ENCODE measurements at regions not wholly inside any gene's neighbourhood (a gene's known extent, or its start where the extent isn't known, plus 50 kb on each side); places are given as distances from the start of the nearest gene placed in this dataset.

DNA sequence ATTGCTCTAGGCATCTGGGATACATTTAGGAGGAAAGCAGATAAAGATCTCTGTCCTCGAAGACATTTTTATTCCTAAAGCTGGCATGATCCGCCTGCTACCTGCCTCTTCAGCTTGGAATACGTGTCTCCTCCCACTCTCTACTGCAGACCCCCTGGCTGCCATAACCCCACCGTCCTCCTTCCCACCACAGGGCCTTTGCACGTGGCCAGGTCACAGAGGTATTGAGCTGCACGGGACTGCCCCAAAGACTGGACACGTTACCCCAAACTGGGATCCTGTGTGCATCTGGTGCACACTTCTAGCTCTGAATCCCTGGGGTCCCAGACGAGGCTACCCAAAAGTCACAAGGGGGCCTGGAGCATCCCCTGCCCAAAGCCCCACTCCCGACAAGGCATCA lies 351.2 kb upstream of the EEF2KMT start:
- DNase-seq: no peak

DNA sequence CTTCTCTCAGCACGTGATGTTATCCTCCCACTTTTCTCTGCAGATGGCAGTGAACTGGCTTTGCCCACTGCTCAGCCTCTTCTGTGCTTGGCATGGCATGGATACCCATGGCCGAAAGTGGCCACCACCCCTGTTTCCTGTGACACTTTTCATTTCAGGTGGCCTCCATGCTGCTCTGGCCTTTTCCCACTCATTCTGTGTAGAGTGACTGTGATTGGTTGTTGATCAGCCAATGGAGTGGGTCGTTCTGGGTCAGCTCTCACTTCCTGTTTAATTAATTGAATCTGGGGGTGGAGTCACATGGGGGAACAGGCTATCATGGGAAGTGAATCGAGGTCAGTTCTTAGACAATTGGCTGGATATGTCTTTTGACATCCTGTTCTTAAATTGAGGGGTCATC lies 350.1 kb upstream of the EEF2KMT start:
- DNase-seq: no peak

DNA sequence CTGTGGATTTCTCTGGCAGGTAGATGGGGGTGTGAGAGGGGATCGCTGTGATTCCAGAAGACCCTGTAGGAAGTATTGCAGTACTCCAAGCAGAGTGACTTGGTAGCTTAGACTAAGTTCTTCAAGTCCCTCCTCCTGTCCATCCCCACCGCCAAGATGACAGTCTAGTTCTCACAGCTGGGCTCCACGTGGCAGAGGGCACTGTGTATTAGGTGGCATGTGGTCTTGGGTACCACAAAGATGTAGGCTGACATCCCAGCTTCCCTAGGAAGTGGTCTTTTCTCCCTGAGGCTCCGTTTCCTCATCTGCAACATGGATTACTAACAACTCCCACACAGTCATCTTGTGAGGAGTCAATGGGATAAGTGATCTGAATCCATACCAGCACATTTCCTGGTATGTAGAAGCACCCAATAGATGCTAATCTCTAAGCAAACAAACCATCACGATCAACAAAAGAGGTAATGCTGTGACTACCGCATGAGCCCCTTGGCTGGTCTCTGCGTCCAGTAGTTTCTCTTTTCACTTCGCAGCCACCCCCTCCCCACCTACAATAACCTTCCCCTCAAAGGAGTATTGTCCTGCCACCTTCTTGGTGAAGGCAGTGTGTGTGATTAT lies 349.1 kb upstream of the EEF2KMT start:
- no peak for DNase-seq

DNA sequence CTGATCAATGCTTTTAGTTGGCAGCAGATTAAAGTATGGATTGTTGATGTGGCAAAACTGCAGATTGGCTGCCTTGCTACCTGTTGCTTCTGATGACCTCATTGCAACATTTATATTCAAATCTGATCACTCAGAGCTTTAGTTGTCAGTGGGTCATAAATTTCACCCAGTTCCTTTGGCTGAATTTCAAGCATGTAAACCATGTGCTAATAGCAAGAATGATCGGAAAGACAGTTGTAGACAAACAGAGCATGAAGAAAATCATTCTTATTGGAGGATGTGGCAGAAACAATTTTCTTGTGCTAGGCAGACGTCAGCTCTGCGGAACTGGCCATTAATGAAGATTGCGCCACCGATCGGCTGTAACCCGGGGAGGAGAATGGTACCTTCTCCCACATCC lies 346.6 kb upstream of the EEF2KMT start:
- no peak for DNase-seq

DNA sequence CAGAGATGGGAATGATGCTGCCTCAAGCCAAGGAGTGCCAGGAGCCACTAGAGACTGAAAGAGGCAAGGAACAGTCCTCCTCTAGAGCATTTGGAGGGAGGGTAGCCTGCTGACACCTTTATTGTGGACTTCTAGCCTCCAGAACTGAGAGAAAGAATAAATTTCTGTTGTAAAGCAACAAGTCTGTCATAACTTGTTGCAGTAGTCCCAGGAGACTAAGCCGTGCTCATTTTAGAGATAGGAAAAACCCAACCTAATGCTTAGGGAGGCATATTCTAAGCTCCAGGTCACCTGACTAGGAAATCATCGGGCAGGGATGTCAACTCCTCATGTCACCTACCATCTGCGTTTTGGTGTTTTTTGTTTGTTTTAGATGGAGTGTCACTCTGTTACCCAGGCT lies 345.4 kb upstream of the EEF2KMT start:
- no peak for DNase-seq

DNA sequence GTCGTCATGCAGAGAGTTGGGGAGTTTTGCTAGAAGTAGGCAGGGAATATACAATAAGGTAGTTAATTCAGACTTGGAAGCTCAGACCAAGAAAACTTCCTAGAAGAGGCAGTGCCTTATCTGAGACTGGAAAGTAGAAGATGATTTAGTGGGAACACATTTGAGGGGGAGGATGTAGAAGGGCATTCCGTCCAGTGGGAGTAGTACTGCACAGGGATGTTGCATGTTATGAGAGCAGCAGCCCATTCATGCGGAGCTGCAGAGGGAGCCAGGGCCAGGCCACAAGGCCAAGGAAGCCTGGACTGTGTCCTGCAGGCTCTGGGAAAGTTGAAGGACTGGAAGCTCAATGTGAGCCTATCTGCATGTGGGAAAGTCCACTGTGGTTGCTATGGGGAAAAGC lies 344.5 kb upstream of the EEF2KMT start:
- DNase-seq: no peak

DNA sequence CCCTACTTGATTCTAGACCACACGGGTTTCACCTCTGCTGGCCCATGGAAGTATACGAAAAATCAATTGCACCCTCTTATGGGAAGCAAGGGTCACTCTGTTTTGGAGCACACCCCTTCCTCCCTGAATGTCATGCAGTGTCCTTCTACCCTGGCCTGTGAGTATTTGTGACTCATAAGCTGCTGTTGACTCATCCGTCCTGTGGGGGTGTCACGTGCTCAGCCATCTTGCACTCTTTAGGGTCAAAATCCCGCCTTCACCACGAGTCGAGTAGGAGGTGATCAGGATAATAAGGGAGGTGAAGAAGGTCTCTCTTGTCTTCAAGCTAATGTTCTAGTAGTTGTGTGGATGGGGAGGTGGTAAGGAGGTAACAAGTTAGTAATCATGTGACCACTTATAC lies 341.0 kb upstream of the EEF2KMT start:
- DNase-seq: no peak

DNA sequence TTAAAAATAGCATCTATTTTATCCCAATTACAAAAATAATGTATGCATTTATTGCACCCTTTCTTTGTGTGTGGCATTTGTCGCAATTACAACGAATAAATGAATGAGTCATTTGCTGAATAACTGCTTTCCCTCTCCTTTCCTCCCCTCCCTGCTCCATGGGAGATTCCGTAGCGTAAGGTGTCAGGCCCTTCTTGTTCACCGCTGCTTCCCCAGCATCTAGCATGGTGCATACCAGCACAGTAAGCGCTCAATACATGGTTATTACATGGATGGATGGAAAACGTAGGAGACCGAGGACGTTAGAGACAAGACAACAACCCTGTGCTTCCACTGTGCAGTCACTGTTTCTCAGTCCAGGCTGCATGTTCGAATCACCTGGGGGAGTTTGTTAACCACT lies 336.0 kb upstream of the EEF2KMT start:
- no peak for DNase-seq

DNA sequence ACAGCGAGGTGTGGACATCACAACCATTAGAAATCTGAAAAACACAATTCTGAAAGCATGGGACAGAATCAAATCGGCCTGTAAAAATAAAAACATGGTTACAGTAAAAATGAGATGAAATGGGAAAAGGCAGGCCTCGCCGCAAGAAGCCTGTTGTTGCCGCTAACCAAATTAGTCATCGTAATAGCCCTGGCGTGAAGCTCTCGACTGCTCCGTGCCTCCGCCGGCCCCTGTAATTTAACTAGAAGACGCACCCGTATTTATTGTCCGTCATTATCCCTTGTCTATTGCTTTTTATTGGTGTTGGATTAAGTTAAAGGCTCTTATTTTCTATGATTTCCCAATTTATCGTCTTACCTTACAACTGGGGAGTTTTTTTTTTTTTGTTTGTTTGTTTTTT lies 334.6 kb upstream of the EEF2KMT start:
- DNase-seq: no peak

DNA sequence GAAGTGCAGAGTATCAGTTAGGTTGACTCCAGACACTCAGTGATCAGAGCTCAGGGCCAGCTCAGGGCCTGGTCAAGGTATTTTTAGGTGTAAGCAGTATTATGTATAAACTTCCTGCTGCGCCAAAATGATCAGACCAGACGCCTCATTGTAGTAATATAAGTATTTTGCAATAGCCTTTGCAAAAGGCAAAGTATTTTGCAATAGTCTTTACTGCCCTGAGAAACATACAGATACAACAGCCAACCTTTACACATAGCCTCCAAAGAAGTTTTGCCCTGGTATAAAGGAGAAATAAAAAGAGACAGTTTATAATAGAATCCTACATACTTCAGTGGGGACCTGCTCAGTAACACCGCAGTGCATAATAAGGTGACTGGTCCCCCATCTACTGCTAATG lies 333.0 kb upstream of the EEF2KMT start:
- no peak for DNase-seq

DNA sequence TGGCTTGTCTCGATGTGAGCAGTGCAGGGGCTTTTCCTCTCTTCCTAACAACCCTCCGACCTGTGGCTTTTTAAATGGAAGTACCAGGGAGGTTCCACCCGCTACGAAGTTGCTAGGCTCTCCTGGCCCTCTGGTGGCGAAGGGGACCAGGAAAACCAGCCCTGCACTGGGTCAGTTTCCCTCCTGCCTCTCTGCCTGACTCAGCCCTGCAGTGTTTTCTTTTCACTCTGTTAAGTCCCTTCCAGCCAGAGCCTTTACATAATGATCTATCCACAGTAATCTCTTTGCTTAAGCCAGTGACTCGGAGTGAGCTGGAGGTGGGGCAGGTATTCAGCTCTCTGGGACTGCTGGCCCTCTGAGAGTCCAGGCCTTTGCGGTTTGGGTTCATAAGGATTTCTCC lies 331.3 kb upstream of the EEF2KMT start:
- no peak for DNase-seq

DNA sequence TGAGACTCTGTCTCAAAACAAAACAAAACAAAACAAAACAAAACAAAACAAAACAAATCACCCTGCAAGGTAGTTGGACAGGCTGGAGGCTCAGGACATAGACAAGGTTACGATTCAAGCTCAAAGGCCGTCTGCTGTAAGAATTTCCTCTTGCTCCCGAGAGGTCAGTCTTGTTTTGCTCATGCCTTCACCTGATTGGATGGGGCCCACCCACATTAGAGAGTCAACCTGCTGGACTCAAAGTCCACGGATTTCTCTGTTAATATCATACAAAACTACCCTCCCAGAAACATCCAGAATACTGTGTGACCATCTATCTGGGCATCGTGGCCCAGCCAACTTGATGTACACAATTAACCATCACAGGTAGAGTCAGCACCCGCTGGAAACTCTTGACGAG lies 330.0 kb upstream of the EEF2KMT start:
- DNase-seq: no peak

DNA sequence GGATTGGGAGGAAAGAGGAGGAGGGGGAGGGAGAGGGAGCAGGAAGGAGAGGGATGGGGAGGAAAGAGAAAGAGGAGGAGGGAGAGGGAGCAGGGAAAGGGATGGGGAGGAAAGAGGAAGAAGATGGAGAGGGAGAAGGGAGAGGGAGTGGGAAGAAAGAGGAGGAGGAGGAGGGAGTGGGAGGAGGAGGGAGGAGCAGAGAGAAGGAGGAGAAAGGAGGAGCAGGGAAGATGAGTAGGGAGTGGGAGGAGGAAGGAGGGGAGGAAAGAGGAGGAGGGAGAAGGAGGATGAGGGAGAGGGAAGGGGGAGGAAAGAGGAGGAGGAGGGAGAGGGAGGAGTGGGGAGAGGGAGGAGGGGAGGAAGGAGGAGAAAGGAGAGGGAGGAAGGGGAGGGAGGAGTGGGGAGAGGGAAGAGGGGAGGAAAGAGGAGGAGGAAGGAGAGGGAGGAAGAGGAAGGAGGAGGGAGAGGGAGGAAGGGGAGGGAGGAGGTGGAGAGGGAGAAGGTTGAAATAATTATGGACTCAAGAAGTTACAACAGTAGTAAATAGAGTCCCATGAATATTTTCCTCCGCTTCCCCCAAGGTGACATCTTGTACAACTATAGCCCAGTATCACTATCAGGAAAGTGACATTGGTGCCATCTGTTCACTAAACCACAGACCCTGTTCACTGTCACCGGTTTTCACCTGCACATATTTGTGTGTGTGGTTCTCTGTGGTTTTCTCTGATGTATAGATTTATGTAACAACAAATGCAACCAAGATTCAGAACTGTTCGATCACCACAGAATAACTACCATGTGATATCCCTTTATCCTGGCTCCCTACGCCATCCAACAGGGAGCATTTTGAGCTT lies 325.3 kb upstream of the EEF2KMT start:
- no peak for DNase-seq

DNA sequence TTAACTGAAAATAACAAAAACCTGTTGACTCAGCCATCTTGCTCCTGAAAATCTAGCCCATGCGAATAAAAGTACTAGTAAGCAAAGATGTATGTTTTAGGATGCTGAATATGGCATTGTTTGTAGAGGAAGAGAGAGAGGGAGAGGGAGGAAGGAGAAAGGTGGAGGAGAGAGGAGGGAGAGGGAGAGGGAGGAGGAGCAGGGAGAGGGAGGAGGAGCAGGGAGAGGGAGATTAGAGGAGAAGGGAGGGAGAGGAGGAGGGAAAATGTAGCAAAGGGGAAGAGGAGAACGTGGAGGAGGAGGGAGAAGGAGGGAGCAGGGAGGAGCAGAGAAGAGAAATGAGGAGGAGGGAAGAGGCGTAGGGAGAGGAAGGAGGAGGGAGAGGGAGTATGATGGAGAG lies 324.5 kb upstream of the EEF2KMT start:
- no peak for DNase-seq

DNA sequence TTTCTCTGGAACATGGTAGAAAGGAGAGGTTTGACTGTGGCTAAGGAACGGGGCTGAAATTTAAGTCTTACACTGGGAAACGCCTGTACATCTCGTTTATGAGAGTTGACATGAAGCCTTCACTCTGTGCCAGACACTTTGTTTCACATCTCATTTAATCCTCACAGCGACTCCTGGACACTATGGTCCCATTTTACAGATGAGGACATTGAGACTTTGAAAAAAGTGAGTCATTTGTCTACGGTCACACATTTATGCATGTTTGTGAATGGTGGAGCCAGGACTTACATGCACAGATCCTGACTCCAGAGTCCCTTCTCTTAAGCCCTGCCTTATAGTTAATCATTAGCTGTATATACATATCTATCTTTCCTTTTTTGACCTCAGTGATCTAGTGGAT lies 318.4 kb upstream of the EEF2KMT start:
- DNase-seq: no peak

DNA sequence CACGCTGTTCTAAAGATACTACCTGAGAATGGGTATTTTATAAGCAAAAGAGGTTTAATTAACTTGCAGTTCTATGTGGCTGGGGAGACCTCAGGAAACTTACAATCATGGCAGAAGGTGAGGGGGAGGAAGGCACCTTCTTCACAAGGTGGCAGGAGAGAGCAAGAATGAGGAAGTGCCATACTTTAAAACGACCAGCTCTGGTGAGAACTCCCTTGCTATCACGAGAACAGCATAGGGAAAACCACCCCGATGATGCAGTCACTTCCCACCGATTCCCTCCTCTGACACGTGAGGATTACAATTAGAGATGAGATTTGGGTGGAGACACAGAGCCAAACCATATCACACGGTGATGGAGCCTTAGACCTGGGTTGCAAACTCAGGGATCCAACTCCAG lies 317.5 kb upstream of the EEF2KMT start:
- no peak for DNase-seq

DNA sequence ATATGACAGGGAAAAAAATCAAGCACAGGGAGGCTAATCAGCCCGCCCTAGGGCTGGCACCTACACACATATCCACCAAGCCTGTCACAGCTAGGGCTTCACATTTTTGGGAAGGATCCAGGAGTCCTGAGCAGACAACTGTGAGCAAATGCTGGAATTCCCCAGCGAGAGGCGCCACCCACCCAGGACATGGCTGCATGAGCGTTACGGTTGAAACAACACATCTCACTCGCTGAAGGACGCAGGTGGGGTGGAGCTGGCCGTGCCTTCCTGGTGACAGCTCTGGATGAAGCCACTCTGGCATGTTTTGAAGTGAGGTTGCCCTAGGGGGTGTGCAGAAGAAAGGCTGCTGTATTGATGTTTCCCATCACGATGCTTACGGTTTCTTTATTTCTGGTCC lies 315.1 kb upstream of the EEF2KMT start:
- no peak for DNase-seq

DNA sequence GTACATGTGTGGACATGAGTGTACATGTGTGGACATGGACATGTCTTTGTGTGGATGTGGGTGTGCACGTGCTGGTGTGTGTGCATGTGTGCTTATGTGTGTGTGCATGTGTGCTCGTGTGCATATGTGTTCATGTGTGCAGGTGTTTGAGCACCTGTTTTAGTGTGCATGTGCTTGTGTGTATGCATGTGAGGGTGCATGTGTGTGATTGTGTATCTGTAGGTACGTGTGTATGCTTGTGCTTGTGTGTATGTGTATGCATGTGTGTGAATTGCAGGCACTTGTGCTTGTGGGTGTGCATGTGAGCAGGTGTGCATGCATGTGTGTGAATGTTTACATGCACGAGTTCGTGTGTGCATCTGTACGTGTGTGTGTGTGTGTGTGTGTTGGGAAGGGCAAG lies 300.6 kb upstream of the EEF2KMT start:
- DNase-seq: no peak

DNA sequence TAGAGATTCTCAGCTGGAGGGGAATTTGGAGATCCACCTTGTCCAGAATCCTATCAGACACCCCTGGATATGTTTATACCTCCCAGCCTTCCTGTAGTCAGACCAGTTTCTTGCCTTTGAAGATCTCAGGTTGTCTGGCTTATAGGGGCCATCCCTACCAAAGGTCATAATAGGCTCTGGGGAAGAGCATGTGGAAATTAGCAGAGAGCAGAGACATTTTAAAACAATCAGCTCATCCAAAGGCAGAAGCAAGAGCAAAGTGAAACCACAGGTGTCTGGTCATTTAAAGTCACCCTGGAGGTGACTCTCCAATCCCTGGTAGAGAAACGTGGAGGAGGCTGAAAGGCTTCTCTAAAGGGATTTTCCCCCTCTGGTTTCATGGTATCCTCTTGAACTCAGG lies 299.3 kb upstream of the EEF2KMT start:
- no peak for DNase-seq

DNA sequence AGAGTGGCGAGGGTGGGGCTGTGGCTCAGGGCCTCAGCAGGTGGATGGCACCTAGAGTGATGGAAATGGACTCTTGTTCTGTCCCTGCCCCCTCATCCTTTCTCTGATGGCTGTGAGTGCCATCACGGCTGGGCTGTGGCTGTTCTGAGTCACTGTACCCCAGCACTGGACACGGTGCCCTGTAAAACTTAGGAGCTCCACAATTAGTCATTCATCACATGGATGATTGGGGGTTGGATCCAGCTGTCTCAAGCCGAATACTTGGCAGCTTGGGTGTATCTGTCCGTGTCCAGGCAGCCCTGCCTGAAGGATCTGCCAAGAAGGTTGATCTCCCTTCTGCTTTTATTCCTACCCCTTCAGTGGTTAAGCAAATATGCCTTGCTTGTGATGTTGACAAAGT lies 295.5 kb upstream of the EEF2KMT start:
- no peak for DNase-seq

DNA sequence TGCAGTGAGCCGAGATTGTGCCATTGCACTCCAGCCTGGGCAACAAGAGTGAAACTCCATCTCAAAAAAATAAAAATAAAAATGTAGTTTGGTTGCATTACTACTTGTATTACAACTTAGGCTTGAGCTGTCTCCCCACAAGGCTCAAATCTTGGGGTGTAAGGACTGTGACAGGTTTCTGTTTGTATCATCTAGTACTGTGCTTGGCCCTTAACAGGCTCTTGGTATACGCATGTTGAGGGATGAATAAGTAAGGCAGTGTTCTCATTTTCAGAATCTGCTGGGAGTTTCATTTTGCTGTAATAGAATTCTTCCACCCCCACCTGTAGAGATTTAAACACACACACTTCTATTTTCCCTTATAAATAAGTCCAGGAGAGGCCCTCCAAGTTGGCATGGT lies 289.4 kb upstream of the EEF2KMT start:
- DNase-seq: no peak

DNA sequence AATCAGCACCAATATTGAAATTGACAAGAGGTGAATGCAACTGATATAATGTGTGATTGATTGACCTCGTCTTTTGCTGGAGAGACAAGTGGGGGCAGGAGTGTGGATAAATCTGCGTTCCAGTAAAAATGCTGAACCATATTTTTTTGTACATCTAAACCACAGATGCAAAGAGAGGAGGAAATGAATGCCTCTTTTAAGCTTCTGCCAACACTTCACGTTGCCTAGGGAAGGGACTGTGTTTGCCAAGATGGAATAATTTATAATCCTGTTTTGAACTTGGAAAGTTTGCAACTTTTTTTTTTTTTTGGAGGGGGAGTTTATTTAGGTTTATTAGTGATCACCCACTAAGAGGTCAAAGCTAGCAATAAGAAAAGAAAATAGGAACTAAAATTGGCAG lies 288.2 kb upstream of the EEF2KMT start:
- no peak for DNase-seq

DNA sequence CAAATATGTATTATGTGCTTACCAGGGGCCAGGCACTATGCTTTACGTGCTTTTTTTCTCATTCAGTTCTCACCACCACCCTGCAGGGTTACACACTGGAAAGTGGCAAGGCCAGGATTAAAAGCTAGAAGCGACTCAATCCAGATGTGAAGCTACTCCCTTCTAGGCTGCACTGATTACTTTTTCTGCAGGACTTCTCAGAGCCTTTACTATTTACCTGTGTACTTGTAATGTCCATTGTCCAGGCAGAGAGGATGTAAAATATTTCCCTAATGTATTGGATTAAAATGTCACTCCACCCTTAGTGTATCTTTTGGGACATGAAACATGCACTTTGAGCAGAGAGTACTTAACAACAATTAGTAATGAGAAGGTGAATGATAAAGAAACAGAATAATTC lies 287.5 kb upstream of the EEF2KMT start:
- no peak for DNase-seq

DNA sequence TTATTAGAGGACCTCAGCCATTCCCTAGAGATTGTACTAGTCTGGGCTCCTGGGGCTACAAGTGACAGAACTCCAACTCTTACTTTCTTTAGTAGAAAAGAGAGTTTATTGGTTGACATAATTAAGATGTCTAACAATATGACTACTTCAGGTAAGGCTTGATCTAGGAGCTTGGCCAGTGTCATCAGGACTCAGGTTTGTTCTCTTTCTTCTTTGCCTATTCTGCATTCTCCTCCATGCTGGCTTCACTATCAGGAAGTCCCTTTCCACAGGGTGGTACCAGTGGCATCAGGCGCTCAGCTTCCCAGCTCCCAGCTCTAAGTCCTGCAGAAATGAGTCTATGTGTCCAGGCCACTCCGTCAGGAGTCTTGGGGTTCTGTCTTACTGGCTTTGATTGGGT lies 286.1 kb upstream of the EEF2KMT start:
- DNase-seq: no peak

DNA sequence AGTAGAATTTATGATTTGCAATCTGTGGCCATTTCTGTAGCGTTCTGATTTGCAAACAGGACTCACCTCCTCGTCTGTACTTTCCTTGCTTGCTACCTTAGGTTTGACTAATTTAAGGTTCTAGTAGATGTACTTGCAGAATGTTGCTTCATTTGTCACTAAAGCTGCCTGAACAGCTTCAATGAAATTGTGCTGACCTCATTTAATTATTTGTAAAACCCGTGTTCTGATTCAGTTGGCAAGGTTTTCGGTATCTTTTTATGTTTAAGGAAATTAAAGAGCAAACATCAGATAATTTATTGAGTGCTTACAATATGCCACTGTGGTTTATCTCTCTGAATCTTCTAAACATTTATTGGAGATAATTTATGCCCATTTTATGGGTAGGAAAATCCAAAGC lies 284.9 kb upstream of the EEF2KMT start:
- no peak for DNase-seq

Data from suppressor macrophage treated with lipopolysaccharide for 4 hours (primary cell).